ENCODE measurements at regions not wholly inside any gene's neighbourhood (a gene's known extent, or its start where the extent isn't known, plus 50 kb on each side); places are given as distances from the start of the nearest gene placed in this dataset.

GRCh38 chr17:65297384-65297783, 160.2 kb downstream of the RGS9 start:
- Histone ChIP-seq H3K9ac (ENCODE audit: control insufficient read depth, extremely low read depth, insufficient read depth, low read length) (no peak overlapping the region), H3K9me1 (ENCODE audit: control insufficient read depth, extremely low read depth, insufficient read depth, low read length) (no peaks in the 10 kb centered on the region), H3K4me1 (ENCODE audit: control insufficient read depth, extremely low read depth, insufficient read depth, low read length) (no peaks in the 10 kb centered on the region), H3K9me3 (ENCODE audit: control insufficient read depth, low read depth, low read length) (no peaks in the 10 kb centered on the region), H3K36me3 (ENCODE audit: control insufficient read depth in 2 of 2, extremely low read depth in 1 of 2, insufficient read depth in 2 of 2, low read length in 2 of 2) (no peaks in the 10 kb centered on the region), H2AFZ (ENCODE audit: control insufficient read depth, low read length) (no peak overlapping the region), H4K20me1 (ENCODE audit: control insufficient read depth, extremely low read depth, insufficient read depth, low read length) (no peaks in the 10 kb centered on the region), H3K4me3 (ENCODE audit: control insufficient read depth in 2 of 3, extremely low read depth in 1 of 3, insufficient read depth in 2 of 3, low read depth in 1 of 3, low read length in 3 of 3) (no peak overlapping the region), H3K4me2 (ENCODE audit: control insufficient read depth, extremely low read depth, insufficient read depth, low read depth, low read length) (no peak overlapping the region), H3K27ac (ENCODE audit: control insufficient read depth, insufficient read depth, low read length) (no peak overlapping the region), H3K79me2 (ENCODE audit: control insufficient read depth, insufficient read depth, low read length) (no peaks in the 10 kb centered on the region), H3K27me3 (ENCODE audit: control insufficient read depth, extremely low read depth, insufficient read depth, low read length) (peaks cover 2% of the 10 kb centered on the region)
- FAIRE-seq (no peak), DNase-seq (ENCODE audit: low read depth, low spot score) (no peak)
- dilution Hi-C loops (cut with MboI; ENCODE audit: extremely low pct_ligation_motif_present, low sequenced_read_pairs): no loop called here
- TF ChIP-seq EZH2 (IDR thresholded peaks at IDR 0.05; ENCODE audit: low read length): no peak
- TF ChIP-seq, protein P1, sequence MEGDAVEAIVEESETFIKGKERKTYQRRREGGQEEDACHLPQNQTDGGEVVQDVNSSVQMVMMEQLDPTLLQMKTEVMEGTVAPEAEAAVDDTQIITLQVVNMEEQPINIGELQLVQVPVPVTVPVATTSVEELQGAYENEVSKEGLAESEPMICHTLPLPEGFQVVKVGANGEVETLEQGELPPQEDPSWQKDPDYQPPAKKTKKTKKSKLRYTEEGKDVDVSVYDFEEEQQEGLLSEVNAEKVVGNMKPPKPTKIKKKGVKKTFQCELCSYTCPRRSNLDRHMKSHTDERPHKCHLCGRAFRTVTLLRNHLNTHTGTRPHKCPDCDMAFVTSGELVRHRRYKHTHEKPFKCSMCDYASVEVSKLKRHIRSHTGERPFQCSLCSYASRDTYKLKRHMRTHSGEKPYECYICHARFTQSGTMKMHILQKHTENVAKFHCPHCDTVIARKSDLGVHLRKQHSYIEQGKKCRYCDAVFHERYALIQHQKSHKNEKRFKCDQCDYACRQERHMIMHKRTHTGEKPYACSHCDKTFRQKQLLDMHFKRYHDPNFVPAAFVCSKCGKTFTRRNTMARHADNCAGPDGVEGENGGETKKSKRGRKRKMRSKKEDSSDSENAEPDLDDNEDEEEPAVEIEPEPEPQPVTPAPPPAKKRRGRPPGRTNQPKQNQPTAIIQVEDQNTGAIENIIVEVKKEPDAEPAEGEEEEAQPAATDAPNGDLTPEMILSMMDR (optimal IDR thresholded peaks at IDR 0.05 in 1 of 3, IDR thresholded peaks at IDR 0.05 in 1 of 3, conservative IDR thresholded peaks at IDR 0.05 in 1 of 3; ENCODE audit: extremely low read depth in 1 of 3, insufficient read depth in 2 of 3, low read length in 3 of 3): no peak

DNA sequence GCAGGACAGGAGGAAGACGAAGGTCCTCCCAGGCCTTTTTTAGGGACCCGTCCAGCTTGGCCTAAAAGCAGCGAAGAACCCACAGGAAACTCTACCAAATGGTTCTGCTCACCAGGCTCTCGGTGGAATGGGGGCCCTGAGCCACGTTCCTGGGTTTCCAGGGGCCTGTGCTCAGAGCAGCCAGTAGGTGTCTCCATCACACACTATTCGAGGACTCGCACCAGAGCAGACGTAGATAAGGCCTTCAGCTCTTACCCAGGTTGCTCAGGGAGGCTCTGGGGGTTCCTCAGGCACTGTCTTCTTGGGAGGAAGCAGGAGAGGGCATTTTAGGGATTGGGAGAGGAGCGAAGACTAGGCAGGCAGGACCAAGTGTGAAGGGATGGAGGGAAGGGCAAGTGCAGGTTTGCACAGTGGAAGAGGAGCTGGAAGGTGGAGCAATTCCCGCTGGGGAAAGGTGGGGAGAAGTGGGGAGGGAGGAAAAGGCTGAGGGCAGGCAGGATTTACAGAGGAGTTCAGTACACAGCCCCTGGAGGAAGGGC, 157.1 kb downstream of the RGS9 start:
- Histone ChIP-seq H3K9ac (ENCODE audit: control insufficient read depth, extremely low read depth, insufficient read depth, low read length) (no peak overlapping the region), H3K4me2 (ENCODE audit: control insufficient read depth, extremely low read depth, insufficient read depth, low read depth, low read length) (no peak overlapping the region), H3K79me2 (ENCODE audit: control insufficient read depth, insufficient read depth, low read length) (no peaks in the 10 kb centered on the region), H3K27me3 (ENCODE audit: control insufficient read depth, extremely low read depth, insufficient read depth, low read length) (no peaks in the 10 kb centered on the region), H3K4me3 (ENCODE audit: control insufficient read depth in 2 of 3, extremely low read depth in 1 of 3, insufficient read depth in 2 of 3, low read depth in 1 of 3, low read length in 3 of 3) (no peak overlapping the region), H3K4me1 (ENCODE audit: control insufficient read depth, extremely low read depth, insufficient read depth, low read length) (no peaks in the 10 kb centered on the region), H3K9me1 (ENCODE audit: control insufficient read depth, extremely low read depth, insufficient read depth, low read length) (no peaks in the 10 kb centered on the region), H3K36me3 (ENCODE audit: control insufficient read depth in 2 of 2, extremely low read depth in 1 of 2, insufficient read depth in 2 of 2, low read length in 2 of 2) (no peaks in the 10 kb centered on the region), H3K27ac (ENCODE audit: control insufficient read depth, insufficient read depth, low read length) (no peak overlapping the region), H4K20me1 (ENCODE audit: control insufficient read depth, extremely low read depth, insufficient read depth, low read length) (no peaks in the 10 kb centered on the region), H3K9me3 (ENCODE audit: control insufficient read depth, low read depth, low read length) (no peaks in the 10 kb centered on the region), H2AFZ (ENCODE audit: control insufficient read depth, low read length) (no peak overlapping the region)
- DNase-seq (ENCODE audit: low read depth, low spot score): peak; percentile 5
- dilution Hi-C loops (cut with MboI; ENCODE audit: extremely low pct_ligation_motif_present, low sequenced_read_pairs): no loop called here
- peak; percentile 74 for FAIRE-seq
- TF ChIP-seq, protein P1 (optimal IDR thresholded peaks at IDR 0.05 in 1 of 3, IDR thresholded peaks at IDR 0.05 in 1 of 3, conservative IDR thresholded peaks at IDR 0.05 in 1 of 3; ENCODE audit: extremely low read depth in 1 of 3, insufficient read depth in 2 of 3, low read length in 3 of 3): peak; percentile 83 to 91 (median 86)
- no peak for TF ChIP-seq EZH2 (IDR thresholded peaks at IDR 0.05; ENCODE audit: low read length)
